ENCODE measurements at regions not wholly inside any gene's neighbourhood (a gene's known extent, or its start where the extent isn't known, plus 50 kb on each side); places are given as distances from the start of the nearest gene placed in this dataset.

GRCh38 chr16:89038811-89039735, 54.6 kb upstream of the ACSF3 start:
- Histone ChIP-seq H3K27me3 (peaks cover 30% of the 10 kb centered on the region), H3K27ac (no peak overlapping the region)

GRCh38 chr16:89039756-89040155, 53.9 kb upstream of the ACSF3 start:
- H3K4me3 ChIP-seq (ENCODE audit: low read depth in 1 of 2, low read length in 1 of 2) = no peak overlapping the region
- no peaks in the 10 kb centered on the region for H3K9me3 ChIP-seq
- no peak overlapping the region for H3K27ac ChIP-seq
- H3K27me3 ChIP-seq = peaks cover 35% of the 10 kb centered on the region
- H3K36me3 ChIP-seq = no peaks in the 10 kb centered on the region
- no peak for TF ChIP-seq CTCF (IDR thresholded peaks at IDR 0.05)
- H3K4me1 ChIP-seq (ENCODE audit: control insufficient read depth in 1 of 2, insufficient read depth in 1 of 2, low read depth in 1 of 2, low read length in 1 of 2) = no peaks in the 10 kb centered on the region

More at GRCh38 chr16:89038811-89039735, 54.6 kb upstream of the ACSF3 start:
- no peaks in the 10 kb centered on the region for H3K9me3 ChIP-seq
- H3K36me3 ChIP-seq = no peaks in the 10 kb centered on the region
- no peak for TF ChIP-seq CTCF (IDR thresholded peaks at IDR 0.05)
- no peaks in the 10 kb centered on the region for H3K4me1 ChIP-seq (ENCODE audit: control insufficient read depth in 1 of 2, insufficient read depth in 1 of 2, low read depth in 1 of 2, low read length in 1 of 2)
- no peak overlapping the region for H3K4me3 ChIP-seq (ENCODE audit: low read depth in 1 of 2, low read length in 1 of 2)

- no peaks in the 10 kb centered on the region for H3K9me3 ChIP-seq
- TF ChIP-seq CTCF (IDR thresholded peaks at IDR 0.05) = no peak
- H3K27me3 ChIP-seq = peaks cover 40% of the 10 kb centered on the region
- no peaks in the 10 kb centered on the region for H3K36me3 ChIP-seq
- H3K27ac ChIP-seq = no peak overlapping the region
- no peak overlapping the region for H3K4me3 ChIP-seq (ENCODE audit: low read depth in 1 of 2, low read length in 1 of 2)
- no peaks in the 10 kb centered on the region for H3K4me1 ChIP-seq (ENCODE audit: control insufficient read depth in 1 of 2, insufficient read depth in 1 of 2, low read depth in 1 of 2, low read length in 1 of 2)
Measured at GRCh38 chr16:89040391-89040790, 53.3 kb upstream of the ACSF3 start.

GRCh38 chr16:89040861-89041570, 52.6 kb upstream of the ACSF3 start:
- no peak overlapping the region for H3K4me3 ChIP-seq (ENCODE audit: low read depth in 1 of 2, low read length in 1 of 2)
- H3K4me1 ChIP-seq (ENCODE audit: control insufficient read depth in 1 of 2, insufficient read depth in 1 of 2, low read depth in 1 of 2, low read length in 1 of 2) = no peaks in the 10 kb centered on the region
- TF ChIP-seq CTCF (IDR thresholded peaks at IDR 0.05) = no peak
- peaks cover 40% of the 10 kb centered on the region for H3K27me3 ChIP-seq
- no peaks in the 10 kb centered on the region for H3K9me3 ChIP-seq
- H3K27ac ChIP-seq = no peak overlapping the region
- H3K36me3 ChIP-seq = no peaks in the 10 kb centered on the region

GRCh38 chr16:89041571-89042481, 51.8 kb upstream of the ACSF3 start:
- Histone ChIP-seq H3K4me1 (ENCODE audit: control insufficient read depth in 1 of 2, insufficient read depth in 1 of 2, low read depth in 1 of 2, low read length in 1 of 2) (no peaks in the 10 kb centered on the region), H3K36me3 (no peaks in the 10 kb centered on the region), H3K27ac (no peak overlapping the region), H3K27me3 (peaks cover 32% of the 10 kb centered on the region), H3K4me3 (ENCODE audit: low read depth in 1 of 2, low read length in 1 of 2) (no peak overlapping the region), H3K9me3 (no peaks in the 10 kb centered on the region)
- TF ChIP-seq CTCF (IDR thresholded peaks at IDR 0.05) = no peak

All from neutrophil (primary cell).